ENCODE measurements at regions not wholly inside any gene's neighbourhood (a gene's known extent, or its start where the extent isn't known, plus 50 kb on each side); places are given as distances from the start of the nearest gene placed in this dataset.

GRCh38 chr1:9426291-9426711 is 113.0 kb upstream of the SLC25A33 start (continued):
- TF ChIP-seq, protein P1, sequence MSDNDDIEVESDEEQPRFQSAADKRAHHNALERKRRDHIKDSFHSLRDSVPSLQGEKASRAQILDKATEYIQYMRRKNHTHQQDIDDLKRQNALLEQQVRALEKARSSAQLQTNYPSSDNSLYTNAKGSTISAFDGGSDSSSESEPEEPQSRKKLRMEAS (IDR thresholded peaks at IDR 0.05; ENCODE audit: low read depth, low read length): no peak
- TF ChIP-seq MXI1 (IDR thresholded peaks at IDR 0.05; ENCODE audit: low read depth, low read length): peak; percentile 77
- TF ChIP-seq IRF4 (IDR thresholded peaks at IDR 0.05; ENCODE audit: low read depth, low read length): peak; percentile 67; the same call in 1 of the 2 replicates
- TF ChIP-seq PAX5 (IDR thresholded peaks at IDR 0.05; ENCODE audit: borderline replicate concordance, low read depth, low read length): peak; percentile 95

- no TSS peak for BruUV-seq (replicated peaks)
- no peak for FAIRE-seq
- H3K4me1 ChIP-seq (ENCODE audit: control insufficient read depth, insufficient read depth, low read length): peaks cover 46% of the 10 kb centered on the region
- ChIA-PET SMC1A (ENCODE audit: uncharacterized antibody, unreplicated experiment) (interaction anchor here (1.7 to 4.6 kb wide), 4 partner anchors 13 to 138 kb away, joined by 6 to 63 read pairs (median 8); no protein-coding TSS in a partner anchor), POLR2A (interaction anchor here (6.2 kb wide), 1 partner anchor 14 kb away, joined by 59 read pairs; no protein-coding TSS in a partner anchor), CTCF (interaction anchor here (0.6 to 4.4 kb wide), 4 partner anchors 14 to 309 kb away, joined by 3 to 30 read pairs (median 6); no protein-coding TSS in a partner anchor), RAD21 (ENCODE audit: unreplicated experiment) (interaction anchor here (0.6 to 6.7 kb wide), 6 partner anchors 14 to 138 kb away, joined by 5 to 74 read pairs (median 8); no protein-coding TSS in a partner anchor)
- in situ Hi-C loops (cut with MboI) (no loop called here), intact Hi-C loops (cut with micrococcal nuclease; ENCODE audit: unreplicated experiment) (no loop called here)
- no peak for DNase-seq (ENCODE audit: low read depth, low spot score)
- no peak overlapping the region for H3K4me3 ChIP-seq
- no peak overlapping the region for H3K27ac ChIP-seq (ENCODE audit: control insufficient read depth, insufficient read depth)
- H3K79me2 ChIP-seq (ENCODE audit: control insufficient read depth, insufficient read depth, low read length): no peaks in the 10 kb centered on the region
- 48% methylated on average over 2 of the region's 2 CpGs for WGBS (ENCODE audit: insufficient coverage, insufficient replicate concordance, low lambda C conversion rate, missing lambda C conversion rate)
- no peak overlapping the region for H3K9ac ChIP-seq (ENCODE audit: control insufficient read depth, insufficient read depth, low read length)
- H2AFZ ChIP-seq (ENCODE audit: control insufficient read depth, low read depth, low read length): no peak overlapping the region
- H3K27me3 ChIP-seq (replicated peaks in 1 of 2; ENCODE audit: control insufficient read depth in 2 of 2, insufficient read depth in 2 of 2, low read length in 1 of 2): no peaks in the 10 kb centered on the region; a peak in 1 of 4 replicates
- no peak overlapping the region for H3K4me2 ChIP-seq (ENCODE audit: control insufficient read depth, insufficient read depth)
- no peaks in the 10 kb centered on the region for H3K36me3 ChIP-seq (ENCODE audit: control insufficient read depth in 2 of 2, insufficient read depth in 2 of 2, low read length in 1 of 2)
- H3K9me3 ChIP-seq (replicated peaks; ENCODE audit: control insufficient read depth, insufficient read depth, low read length): peaks cover 4% of the 10 kb centered on the region; the same call in 2 of the 3 replicates
- ATAC-seq: no peak
- no peaks in the 10 kb centered on the region for H4K20me1 ChIP-seq (ENCODE audit: control insufficient read depth, insufficient read depth)
- TF ChIP-seq ZBED1 (IDR thresholded peaks at IDR 0.05; ENCODE audit: borderline replicate concordance) (no peak), NR2C2 (IDR thresholded peaks at IDR 0.05; ENCODE audit: borderline replicate concordance, control insufficient read depth, insufficient read length, low read depth) (no peak), SUPT20H (IDR thresholded peaks at IDR 0.05; ENCODE audit: borderline replicate concordance, control insufficient read depth, low read depth, low read length) (no peak), CHD2 (IDR thresholded peaks at IDR 0.05; ENCODE audit: borderline replicate concordance, low read depth, low read length) (no peak), ZBTB33 (IDR thresholded peaks at IDR 0.05) (no peak), CBX5 (IDR thresholded peaks at IDR 0.05; ENCODE audit: low read depth) (no peak), IRF5 (IDR thresholded peaks at IDR 0.05; ENCODE audit: borderline replicate concordance) (no peak), CBX3 (IDR thresholded peaks at IDR 0.05; ENCODE audit: borderline replicate concordance, low read depth) (no peak), FOS (IDR thresholded peaks at IDR 0.05; ENCODE audit: borderline replicate concordance, extremely low read depth, insufficient read length) (no peak)
- TF ChIP-seq, protein P2, sequence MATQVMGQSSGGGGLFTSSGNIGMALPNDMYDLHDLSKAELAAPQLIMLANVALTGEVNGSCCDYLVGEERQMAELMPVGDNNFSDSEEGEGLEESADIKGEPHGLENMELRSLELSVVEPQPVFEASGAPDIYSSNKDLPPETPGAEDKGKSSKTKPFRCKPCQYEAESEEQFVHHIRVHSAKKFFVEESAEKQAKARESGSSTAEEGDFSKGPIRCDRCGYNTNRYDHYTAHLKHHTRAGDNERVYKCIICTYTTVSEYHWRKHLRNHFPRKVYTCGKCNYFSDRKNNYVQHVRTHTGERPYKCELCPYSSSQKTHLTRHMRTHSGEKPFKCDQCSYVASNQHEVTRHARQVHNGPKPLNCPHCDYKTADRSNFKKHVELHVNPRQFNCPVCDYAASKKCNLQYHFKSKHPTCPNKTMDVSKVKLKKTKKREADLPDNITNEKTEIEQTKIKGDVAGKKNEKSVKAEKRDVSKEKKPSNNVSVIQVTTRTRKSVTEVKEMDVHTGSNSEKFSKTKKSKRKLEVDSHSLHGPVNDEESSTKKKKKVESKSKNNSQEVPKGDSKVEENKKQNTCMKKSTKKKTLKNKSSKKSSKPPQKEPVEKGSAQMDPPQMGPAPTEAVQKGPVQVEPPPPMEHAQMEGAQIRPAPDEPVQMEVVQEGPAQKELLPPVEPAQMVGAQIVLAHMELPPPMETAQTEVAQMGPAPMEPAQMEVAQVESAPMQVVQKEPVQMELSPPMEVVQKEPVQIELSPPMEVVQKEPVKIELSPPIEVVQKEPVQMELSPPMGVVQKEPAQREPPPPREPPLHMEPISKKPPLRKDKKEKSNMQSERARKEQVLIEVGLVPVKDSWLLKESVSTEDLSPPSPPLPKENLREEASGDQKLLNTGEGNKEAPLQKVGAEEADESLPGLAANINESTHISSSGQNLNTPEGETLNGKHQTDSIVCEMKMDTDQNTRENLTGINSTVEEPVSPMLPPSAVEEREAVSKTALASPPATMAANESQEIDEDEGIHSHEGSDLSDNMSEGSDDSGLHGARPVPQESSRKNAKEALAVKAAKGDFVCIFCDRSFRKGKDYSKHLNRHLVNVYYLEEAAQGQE (IDR thresholded peaks at IDR 0.05; ENCODE audit: low read depth, low read length): no peak
- TF ChIP-seq, protein P3, sequence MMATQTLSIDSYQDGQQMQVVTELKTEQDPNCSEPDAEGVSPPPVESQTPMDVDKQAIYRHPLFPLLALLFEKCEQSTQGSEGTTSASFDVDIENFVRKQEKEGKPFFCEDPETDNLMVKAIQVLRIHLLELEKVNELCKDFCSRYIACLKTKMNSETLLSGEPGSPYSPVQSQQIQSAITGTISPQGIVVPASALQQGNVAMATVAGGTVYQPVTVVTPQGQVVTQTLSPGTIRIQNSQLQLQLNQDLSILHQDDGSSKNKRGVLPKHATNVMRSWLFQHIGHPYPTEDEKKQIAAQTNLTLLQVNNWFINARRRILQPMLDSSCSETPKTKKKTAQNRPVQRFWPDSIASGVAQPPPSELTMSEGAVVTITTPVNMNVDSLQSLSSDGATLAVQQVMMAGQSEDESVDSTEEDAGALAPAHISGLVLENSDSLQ (IDR thresholded peaks at IDR 0.05): no peak
Observed at GRCh38 chr1:9427388-9427787, 111.9 kb upstream of the SLC25A33 start.
